DND-41 (cell line): ENCODE measurements at regions not wholly inside any gene's neighbourhood (a gene's known extent, or its start where the extent isn't known, plus 50 kb on each side); places are given as distances from the start of the nearest gene placed in this dataset.
"Not testable (repeated sequence)": the region's sequence is repeated elsewhere in the genome, so short reads cannot be mapped to it uniquely, and the experiment has no call there.

Experiments
- ATAC-seq: fragments of 200-7000 bp; cut with Tn5 transposase; 3 replicates; pipeline ENCODE4 v1.9.1; 2021; ENCODE audit warnings: low read depth; ENCODE audit not compliant: insufficient read depth
- DNase-seq: peaks from one replicate; pipeline ENCODE4 v3.0.0-alpha.2; 2020
- H2AFZ ChIP-seq: 2 replicates; pipeline ENCODE4 v1.6.0; 2012; ENCODE audit warnings: low read depth, low read length
- H3K27ac ChIP-seq: 2 replicates; pipeline ENCODE4 v1.5.1; 2012; ENCODE audit warnings: low read length, inconsistent platforms
- H3K27me3 ChIP-seq: fragments of 200-600 bp; sonication (generic); 2 replicates; pipeline ENCODE4 v1.6.0; 2012; ENCODE audit warnings: low read length, mild to moderate bottlenecking, inconsistent platforms; ENCODE audit not compliant: insufficient read depth, poor library complexity
- H3K36me3 ChIP-seq: 2 replicates; pipeline ENCODE4 v1.5.1; 2012; ENCODE audit warnings: low read length, inconsistent platforms; ENCODE audit not compliant: insufficient read depth
- H3K4me1 ChIP-seq: 2 replicates; pipeline ENCODE4 v1.5.1; 2012; ENCODE audit warnings: mild to moderate bottlenecking, low read length; ENCODE audit not compliant: insufficient read depth
- H3K4me2 ChIP-seq: 2 replicates; pipeline ENCODE4 v1.6.0; 2012; ENCODE audit warnings: mild to moderate bottlenecking, moderate library complexity, low read length, inconsistent platforms; ENCODE audit not compliant: insufficient read depth
- H3K4me3 ChIP-seq, 2 experiments: fragments of 200-600 bp in 1 of 2; shearing (Covaris generic) in 1 of 2; 2 replicates each; pipeline ENCODE4 v1.5.1; 2012 to 2016; ENCODE audit warnings: inconsistent platforms in 2 of 2, low read length in 2 of 2, mild to moderate bottlenecking in 2 of 2, low read depth in 1 of 2, moderate library complexity in 1 of 2
- H3K79me2 ChIP-seq: 2 replicates; pipeline ENCODE4 v1.6.0; 2012; ENCODE audit warnings: low read length, inconsistent platforms; ENCODE audit not compliant: insufficient read depth
- H3K9ac ChIP-seq: 2 replicates; pipeline ENCODE4 v1.6.0; 2012; ENCODE audit warnings: low read depth, mild to moderate bottlenecking, inconsistent platforms, low read length, moderate library complexity
- H3K9me3 ChIP-seq: 2 replicates; pipeline ENCODE4 v1.5.1; 2012; ENCODE audit warnings: low read length, moderate library complexity, mild to moderate bottlenecking, inconsistent platforms; ENCODE audit not compliant: insufficient read depth, severe bottlenecking
- H4K20me1 ChIP-seq: 2 replicates; pipeline ENCODE4 v1.6.0; 2012; ENCODE audit warnings: low read length; ENCODE audit not compliant: insufficient read depth
- CTCF ChIP-seq: IDR thresholded peaks from 2 replicates; pipeline ENCODE4 v1.5.1; 2012; ENCODE audit warnings: borderline replicate concordance, low read length, moderate library complexity, mild to moderate bottlenecking; ENCODE audit not compliant: poor library complexity, severe bottlenecking; ENCODE audit errors: extremely low read depth
- EZH2 ChIP-seq: IDR thresholded peaks from 3 replicates; pipeline ENCODE4 v1.6.1; 2012; ENCODE audit warnings: borderline replicate concordance, low read depth, mild to moderate bottlenecking, moderate library complexity, low read length, inconsistent platforms; ENCODE audit not compliant: severe bottlenecking

GRCh38 chr9:65423691-65424436 is 138.9 kb upstream of the FOXD4L5 start:
- H4K20me1 ChIP-seq, H3K36me3 ChIP-seq, ATAC-seq, H3K79me2 ChIP-seq, H3K9me3 ChIP-seq, H3K9ac ChIP-seq, H3K27ac ChIP-seq, H3K4me1 ChIP-seq, H3K4me3 ChIP-seq, DNase-seq, H3K27me3 ChIP-seq, H2AFZ ChIP-seq, H3K4me2 ChIP-seq: not testable (repeated sequence)

- H3K27ac ChIP-seq, DNase-seq, H3K27me3 ChIP-seq, H3K9me3 ChIP-seq, H3K4me2 ChIP-seq, H2AFZ ChIP-seq, H3K79me2 ChIP-seq, H3K4me3 ChIP-seq, H3K4me1 ChIP-seq, H3K36me3 ChIP-seq, H4K20me1 ChIP-seq, H3K9ac ChIP-seq, ATAC-seq: not testable (repeated sequence)
These were observed 138.1 kb upstream of the FOXD4L5 start for GRCh38 chr9:65422966-65423690.

- H3K9me3 ChIP-seq, H3K27me3 ChIP-seq, H3K27ac ChIP-seq, H3K4me1 ChIP-seq, DNase-seq, H3K9ac ChIP-seq, H3K36me3 ChIP-seq, H2AFZ ChIP-seq, ATAC-seq, H3K4me2 ChIP-seq, H3K79me2 ChIP-seq, H3K4me3 ChIP-seq, H4K20me1 ChIP-seq: not testable (repeated sequence)
These were observed 136.5 kb upstream of the FOXD4L5 start for GRCh38 chr9:65421486-65421885.

GRCh38 chr9:65420771-65421170 is 135.8 kb upstream of the FOXD4L5 start:
- H3K4me3 ChIP-seq, result no peak overlapping the region
- no peaks in the 10 kb centered on the region for H3K4me1 ChIP-seq
- TF ChIP-seq CTCF, result no peak
- TF ChIP-seq EZH2, result no peak
- ATAC-seq, result no peak
- no peak overlapping the region for H3K27ac ChIP-seq
- no peaks in the 10 kb centered on the region for H3K36me3 ChIP-seq
- no peaks in the 10 kb centered on the region for H4K20me1 ChIP-seq
- no peaks in the 10 kb centered on the region for H3K27me3 ChIP-seq
- no peak for DNase-seq
- no peak overlapping the region for H3K9ac ChIP-seq
- no peaks in the 10 kb centered on the region for H3K9me3 ChIP-seq
- H3K4me2 ChIP-seq, result no peak overlapping the region
- H3K79me2 ChIP-seq, result no peaks in the 10 kb centered on the region
- H2AFZ ChIP-seq, result no peak overlapping the region

- not testable (repeated sequence) for H3K9ac ChIP-seq, H2AFZ ChIP-seq, H3K4me1 ChIP-seq, H4K20me1 ChIP-seq, H3K4me3 ChIP-seq, DNase-seq, H3K27me3 ChIP-seq, ATAC-seq, H3K79me2 ChIP-seq, H3K27ac ChIP-seq, H3K9me3 ChIP-seq, H3K36me3 ChIP-seq, H3K4me2 ChIP-seq
These were observed 134.0 kb upstream of the FOXD4L5 start for GRCh38 chr9:65418966-65419365.

GRCh38 chr9:65416948-65417347 is 131.9 kb upstream of the FOXD4L5 start:
- not testable (repeated sequence) for H3K79me2 ChIP-seq, H3K9ac ChIP-seq, H3K36me3 ChIP-seq, H3K4me1 ChIP-seq, H3K4me2 ChIP-seq, H3K9me3 ChIP-seq, H4K20me1 ChIP-seq, H3K27me3 ChIP-seq, H3K27ac ChIP-seq, DNase-seq, H2AFZ ChIP-seq, ATAC-seq, H3K4me3 ChIP-seq

- H4K20me1 ChIP-seq, H2AFZ ChIP-seq, H3K36me3 ChIP-seq: not testable (repeated sequence)
These were observed 129.2 kb upstream of the FOXD4L5 start for GRCh38 chr9:65414249-65414648.

More at GRCh38 chr9:65414249-65414648, 129.2 kb upstream of the FOXD4L5 start:
- not testable (repeated sequence) for H3K27ac ChIP-seq, H3K9ac ChIP-seq, H3K4me3 ChIP-seq, ATAC-seq, H3K79me2 ChIP-seq, H3K27me3 ChIP-seq, H3K9me3 ChIP-seq, DNase-seq, H3K4me2 ChIP-seq, H3K4me1 ChIP-seq
